Embryonic facial prominence (tissue), 1 donor: ENCODE measurements at regions not wholly inside any gene's neighbourhood (a gene's known extent, or its start where the extent isn't known, plus 50 kb on each side); places are given as distances from the start of the nearest gene placed in this dataset.

Experiments used
- DNase-seq: peaks from one replicate; pipeline ENCODE4 v3.0.0-alpha.2; 2016; ENCODE audit errors: extremely low spot score

- no peak for DNase-seq
These were observed 555.9 kb downstream of the BCOR start for GRCh38 chrX:39541881-39542280.

DNA sequence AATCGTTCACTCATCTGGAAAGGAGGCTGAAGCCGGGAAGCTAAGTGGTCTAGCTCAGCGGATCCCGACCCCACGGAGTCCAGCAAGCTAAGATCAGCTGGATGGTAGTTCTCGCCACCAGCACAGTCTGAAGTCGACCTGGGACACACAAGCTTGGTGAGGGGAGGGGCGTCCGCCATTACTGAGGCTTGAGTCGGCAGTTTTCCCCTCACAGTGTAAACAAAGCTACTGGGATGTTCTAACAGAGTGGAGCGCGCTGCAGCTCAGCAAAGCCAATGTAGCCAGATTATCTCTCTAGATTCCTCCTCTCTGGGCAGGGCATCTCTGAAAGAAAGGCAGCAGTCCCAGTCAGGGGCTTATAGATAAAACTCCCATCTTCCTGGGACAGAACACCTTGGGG lies 555.4 kb downstream of the BCOR start:
- DNase-seq = no peak

GRCh38 chrX:39550795-39551361 lies 546.9 kb downstream of the BCOR start:
- DNase-seq = no peak

DNA sequence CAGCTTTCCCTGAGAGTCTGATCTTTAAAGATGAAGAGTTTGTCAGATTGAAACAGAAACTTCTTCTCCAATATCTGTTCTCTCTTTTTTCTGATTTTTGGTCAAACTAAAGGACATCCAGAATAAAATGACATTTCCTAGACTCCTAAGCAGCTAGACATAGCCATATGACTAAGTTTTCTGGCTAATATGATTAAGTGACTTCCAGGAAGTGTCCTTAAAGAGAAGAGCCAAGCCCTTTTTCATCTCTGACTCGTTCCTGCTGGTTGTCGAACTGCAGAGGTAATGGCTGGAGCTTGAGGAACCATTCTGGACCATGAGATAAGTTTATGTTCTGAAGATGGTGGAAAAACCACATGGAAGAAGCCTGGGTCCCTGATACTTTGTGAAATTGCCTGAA lies 546.0 kb downstream of the BCOR start:
- no peak for DNase-seq

DNA sequence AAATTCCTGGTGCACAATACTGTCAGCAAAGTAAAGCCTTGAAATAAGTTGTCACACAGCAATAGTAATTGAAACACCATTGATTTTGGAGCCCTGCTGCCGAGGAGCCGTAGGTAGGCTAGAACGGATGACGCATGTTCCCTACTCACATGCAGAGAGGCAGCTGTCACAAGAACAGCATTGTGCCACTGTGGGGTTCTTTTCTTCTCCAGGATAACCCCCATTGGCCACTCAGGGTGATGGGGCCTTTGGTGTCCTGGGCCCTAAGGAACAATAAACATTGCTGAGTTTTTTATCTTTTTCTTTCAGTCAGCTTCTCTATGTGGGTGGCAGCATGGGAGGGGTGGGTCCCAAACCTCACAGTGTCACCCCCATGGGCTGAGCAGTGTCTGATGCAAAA lies 542.3 kb downstream of the BCOR start:
- no peak for DNase-seq

GRCh38 chrX:39556056-39556455 lies 541.7 kb downstream of the BCOR start:
- DNase-seq = no peak

GRCh38 chrX:39559229-39559628 lies 538.5 kb downstream of the BCOR start:
- DNase-seq = no peak

DNA sequence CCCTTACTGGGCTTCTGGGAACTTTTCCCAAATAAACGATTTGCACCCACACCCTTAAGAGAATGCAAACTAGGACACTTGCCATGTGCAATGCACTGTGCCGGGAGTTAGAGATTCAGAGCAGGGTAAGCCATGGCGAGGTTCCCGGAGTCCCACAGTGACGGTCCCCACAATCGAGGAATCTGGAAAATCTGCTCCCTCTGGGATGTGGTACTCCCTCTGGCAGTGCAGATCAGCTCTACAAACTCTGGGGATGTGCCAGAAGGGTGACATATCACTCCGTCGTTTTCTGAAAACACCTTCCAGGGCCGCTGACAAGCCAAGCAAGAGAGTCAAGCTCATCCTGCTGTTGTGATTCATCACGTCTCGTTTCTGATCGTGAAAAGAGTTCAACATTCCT lies 537.5 kb downstream of the BCOR start:
- no peak for DNase-seq

DNA sequence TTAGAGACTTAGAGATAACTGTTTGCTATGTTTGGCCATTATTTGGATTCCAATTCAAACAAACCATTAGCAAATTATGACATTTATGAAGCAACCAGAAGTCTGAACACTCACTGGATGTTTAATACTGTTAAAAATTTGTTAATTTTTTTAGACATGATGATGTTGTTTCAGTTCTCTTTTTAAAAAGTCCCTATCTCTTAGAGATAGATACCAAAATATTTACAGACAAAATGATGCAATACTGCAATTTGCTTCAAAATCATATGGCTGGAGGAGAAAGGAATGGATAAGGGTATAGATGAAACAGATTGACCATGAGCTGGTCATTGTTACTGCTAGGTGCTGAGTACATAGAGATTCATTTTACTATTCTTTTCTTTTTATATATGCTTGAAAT lies 534.6 kb downstream of the BCOR start:
- no peak for DNase-seq

DNA sequence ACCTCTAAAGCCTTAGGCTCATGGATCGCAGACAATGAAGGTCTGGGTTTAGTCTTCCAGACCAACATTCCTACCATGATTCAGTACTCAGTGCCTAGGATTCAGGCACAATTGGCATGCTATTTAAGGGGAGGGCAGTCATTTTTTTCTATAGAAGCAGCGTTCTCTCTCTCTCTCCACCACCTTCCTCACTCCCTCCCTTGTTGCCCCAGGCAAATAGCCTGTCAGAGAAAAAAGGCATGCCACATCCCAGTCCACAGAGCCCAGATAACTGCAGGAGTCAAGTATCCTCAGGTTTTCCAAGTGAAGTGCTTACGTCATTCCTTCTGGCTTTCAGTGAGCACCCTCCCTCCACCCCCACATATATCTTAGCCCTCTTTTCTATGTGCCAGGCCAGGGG lies 533.0 kb downstream of the BCOR start:
- DNase-seq = no peak

- DNase-seq = no peak
These were observed 523.6 kb downstream of the BCOR start for GRCh38 chrX:39574178-39574577.

- no peak for DNase-seq
These were observed 521.5 kb downstream of the BCOR start for GRCh38 chrX:39576041-39576872.

DNA sequence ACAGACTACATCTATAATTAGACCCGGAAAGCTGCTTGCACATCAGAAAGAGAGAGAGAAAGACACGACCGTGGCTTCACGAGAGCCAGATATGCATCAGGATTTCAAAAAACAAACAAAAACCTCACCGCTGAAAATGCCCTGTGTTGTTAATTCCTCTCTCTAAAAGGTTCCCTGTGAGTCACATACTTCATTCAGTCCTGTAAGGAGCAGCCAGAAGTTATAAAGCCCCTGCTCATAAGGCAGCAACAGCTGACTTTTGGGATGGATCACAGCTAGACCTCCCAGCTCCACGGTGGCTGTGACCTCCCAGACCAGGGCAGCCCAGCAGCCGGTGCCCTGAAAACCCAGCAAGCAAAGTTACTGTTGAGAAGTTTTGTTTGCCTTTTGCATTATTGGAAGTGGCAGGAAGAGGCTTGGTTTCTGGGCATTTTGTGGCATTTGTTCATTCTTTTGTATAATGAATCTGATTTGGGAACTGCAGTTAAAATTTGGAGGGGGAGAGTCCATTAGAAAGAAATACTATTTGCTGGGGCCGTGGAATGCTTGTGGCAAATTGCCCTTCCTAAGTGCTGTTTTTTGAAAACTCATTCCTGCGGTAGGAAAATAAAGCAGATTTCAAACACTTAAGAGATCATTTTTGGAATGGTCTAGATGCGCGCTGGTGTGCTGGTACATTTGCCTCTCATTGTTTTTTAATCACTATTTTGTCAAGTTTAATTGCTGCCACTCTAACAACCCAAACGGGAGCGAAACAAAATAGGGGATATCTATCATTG lies 520.4 kb downstream of the BCOR start:
- DNase-seq = no peak

GRCh38 chrX:39577985-39578869 lies 519.5 kb downstream of the BCOR start:
- DNase-seq = no peak

DNA sequence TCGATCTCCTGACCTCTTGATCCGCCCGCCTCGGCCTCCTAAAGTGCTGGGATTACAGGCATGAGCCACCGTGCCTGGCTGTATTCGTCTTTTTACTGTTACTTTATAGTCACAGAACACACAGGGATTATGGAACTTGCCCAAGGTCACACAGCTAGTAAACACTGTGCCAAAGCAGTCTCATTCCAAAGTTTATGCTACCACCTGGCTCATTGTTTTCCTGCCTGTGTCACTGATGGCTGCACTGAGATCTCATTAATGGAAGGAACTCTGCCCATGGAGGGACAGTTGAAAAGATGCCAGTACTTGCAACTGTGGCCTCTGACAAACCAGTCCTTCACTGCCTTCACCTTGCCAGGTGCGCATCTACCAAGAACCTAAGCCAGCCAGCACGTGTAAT lies 517.7 kb downstream of the BCOR start:
- no peak for DNase-seq

GRCh38 chrX:39581411-39581810 lies 516.3 kb downstream of the BCOR start:
- DNase-seq = no peak

GRCh38 chrX:39582091-39582490 lies 515.7 kb downstream of the BCOR start:
- DNase-seq = no peak

GRCh38 chrX:39582976-39583375 lies 514.8 kb downstream of the BCOR start:
- no peak for DNase-seq

DNA sequence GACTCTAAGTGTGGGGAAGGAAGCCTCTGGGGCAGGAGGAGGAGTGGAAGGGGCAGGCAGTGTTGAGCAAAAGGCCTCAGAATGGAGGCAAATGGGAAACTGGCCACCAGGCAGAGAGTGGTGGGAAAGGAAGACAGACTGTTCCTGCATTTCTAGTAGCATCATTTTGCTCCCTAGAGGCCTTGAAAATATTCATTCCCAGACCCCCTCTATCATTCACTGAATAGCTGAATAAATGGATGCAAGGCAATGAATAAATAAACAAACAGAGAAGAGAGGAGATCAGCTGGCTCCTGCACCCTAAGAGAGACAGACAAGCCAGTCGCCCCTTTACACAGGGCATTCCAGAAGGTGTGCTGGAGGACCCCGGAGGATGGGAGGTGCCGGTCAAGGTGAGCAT lies 511.9 kb downstream of the BCOR start:
- no peak for DNase-seq

GRCh38 chrX:39586359-39586758 lies 511.4 kb downstream of the BCOR start:
- no peak for DNase-seq

- no peak for DNase-seq
These were observed 506.7 kb downstream of the BCOR start for GRCh38 chrX:39591099-39591498.

- no peak for DNase-seq
These were observed 505.0 kb downstream of the BCOR start for GRCh38 chrX:39592776-39593175.
